BLaER1 treated with 17β-estradiol and CSF1 and Interleukin-3, amounts not matched to agents 10 nM and 100 nM (cell line): ENCODE measurements at regions not wholly inside any gene's neighbourhood (a gene's known extent, or its start where the extent isn't known, plus 50 kb on each side); places are given as distances from the start of the nearest gene placed in this dataset.

Experiments used
- H3K27ac ChIP-seq, 11 experiments: shearing (Covaris generic); formaldehyde crosslinking; 2 replicates each; pipeline ENCODE4 v1.8.1; 2022
- H3K27me3 ChIP-seq, 11 experiments: shearing (Covaris generic); formaldehyde crosslinking; 2 replicates each; pipeline ENCODE4 v1.8.1; 2022
- H3K36me3 ChIP-seq, 11 experiments: shearing (Covaris generic); formaldehyde crosslinking; 2 replicates each; pipeline ENCODE4 v1.8.1; 2022
- H3K4me1 ChIP-seq, 10 experiments: shearing (Covaris generic); formaldehyde crosslinking; 2 replicates each; pipeline ENCODE4 v1.8.1; 2022
- H3K4me2 ChIP-seq, 11 experiments: shearing (Covaris generic); formaldehyde crosslinking; 2 replicates each; pipeline ENCODE4 v1.8.1; 2022
- H3K4me3 ChIP-seq, 10 experiments: shearing (Covaris generic); formaldehyde crosslinking; 2 replicates each; pipeline ENCODE4 v1.8.1; 2022
- H3K9ac ChIP-seq, 11 experiments: shearing (Covaris generic); formaldehyde crosslinking; 2 replicates each; pipeline ENCODE4 v1.8.1; 2022
- H3K9me3 ChIP-seq, 11 experiments: shearing (Covaris generic); formaldehyde crosslinking; replicated peaks in 1 of 11; 2 replicates each; pipeline ENCODE4 v1.8.1; 2022
- H4K20me1 ChIP-seq, 11 experiments: shearing (Covaris generic); formaldehyde crosslinking; 2 replicates each; pipeline ENCODE4 v1.8.1; 2022
- Cebpa-rat ChIP-seq, 11 experiments: shearing (Covaris generic); IDR thresholded peaks; 2 replicates each; pipeline ENCODE4 v1.8.1; 2022

DNA sequence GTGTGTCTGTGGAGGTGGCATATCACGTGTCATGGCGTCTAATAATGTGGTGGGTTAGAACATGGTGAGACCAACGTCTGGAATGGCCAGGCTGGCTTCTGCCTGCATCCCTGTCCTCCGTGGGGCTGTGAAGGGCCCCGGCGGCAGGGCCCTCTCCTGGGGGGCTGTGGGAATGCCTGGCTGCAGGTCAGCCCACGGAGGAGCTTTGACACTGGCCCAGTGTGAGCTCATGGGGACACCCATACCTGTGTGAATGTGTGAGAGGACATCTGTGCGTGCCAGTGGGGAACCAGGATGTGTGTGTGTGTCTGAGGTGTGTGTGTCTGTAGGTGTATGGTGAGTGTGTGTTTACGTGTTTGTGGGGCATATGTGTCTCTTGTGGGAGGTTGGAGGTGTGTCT is 300.1 kb downstream of the TEX29 start:
- peak overlapping the region in 7 of 11 experiments; percentile 2 to 64 (median 29); a peak in 11 of 22 replicates for H3K4me2 ChIP-seq
- no peak for TF ChIP-seq Cebpa-rat (IDR thresholded peaks at IDR 0.05)
- H3K4me1 ChIP-seq: peaks cover 0 to 63% (median 42%) of the 10 kb centered on the region in 10 experiments; a peak in 15 of 20 replicates
- H3K27me3 ChIP-seq: peaks cover 0 to 29% (median 19%) of the 10 kb centered on the region in 11 experiments; a peak in 17 of 22 replicates
- no peaks in the 10 kb centered on the region for H3K36me3 ChIP-seq
- H4K20me1 ChIP-seq: no peaks in the 10 kb centered on the region
- H3K27ac ChIP-seq: no peak overlapping the region
- 0 out of 22 replicates have a peak, but pooled peaks cover 0 to 6% (median 0%) of the 10 kb centered on the region in 11 experiments for H3K9me3 ChIP-seq
- no peak overlapping the region for H3K9ac ChIP-seq
- H3K4me3 ChIP-seq: no peak overlapping the region

DNA sequence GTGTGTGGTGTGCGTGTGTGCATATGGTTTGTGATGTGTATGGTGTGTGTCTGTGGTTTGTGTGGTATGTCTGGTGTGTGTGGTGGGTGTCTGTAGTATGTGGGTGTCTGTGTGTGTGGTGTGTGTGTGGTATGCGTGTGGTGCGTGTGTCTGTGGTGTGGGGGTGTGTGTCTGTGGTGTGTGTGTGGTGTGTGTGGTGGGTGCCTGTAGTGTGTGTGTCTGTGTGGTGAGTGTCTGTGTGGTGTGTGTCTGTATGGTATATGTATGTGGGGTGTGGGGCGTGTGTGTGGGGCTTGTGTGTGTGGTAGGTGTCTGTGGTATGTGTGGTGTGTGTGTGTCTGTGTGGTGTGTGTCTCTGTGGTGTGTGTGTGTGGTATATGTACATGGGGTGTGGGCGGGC is 300.7 kb downstream of the TEX29 start:
- no peaks in the 10 kb centered on the region for H4K20me1 ChIP-seq

DNA sequence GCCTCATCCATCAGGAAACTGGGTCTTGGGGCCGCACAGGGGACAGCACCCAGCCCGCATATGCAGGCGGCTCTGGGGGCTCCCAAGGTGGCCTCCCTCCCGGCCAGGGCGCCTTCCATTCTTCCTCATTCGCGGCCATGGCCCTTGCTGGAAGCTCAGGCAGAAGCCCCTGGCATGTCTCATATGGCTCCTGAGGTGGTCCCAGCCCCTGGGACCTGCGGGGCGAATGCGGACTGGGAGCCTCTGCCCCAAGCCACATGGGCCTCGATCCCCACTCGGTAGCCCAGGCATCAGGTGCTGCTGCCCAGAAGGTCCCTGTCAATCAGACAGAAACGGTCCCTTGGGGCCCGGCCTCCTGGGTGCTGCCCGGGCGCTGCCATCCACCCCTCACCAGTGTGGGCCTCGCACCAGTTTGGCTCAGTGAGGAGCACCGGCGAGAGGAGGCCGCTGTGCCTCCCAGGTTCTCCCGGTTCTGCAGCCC is 301.6 kb downstream of the TEX29 start:
- H3K4me1 ChIP-seq: peaks cover 0 to 73% (median 51%) of the 10 kb centered on the region in 10 experiments; a peak in 15 of 20 replicates
- peaks cover 0 to 29% (median 19%) of the 10 kb centered on the region in 11 experiments; a peak in 17 of 22 replicates for H3K27me3 ChIP-seq
- H3K9ac ChIP-seq: no peak overlapping the region
- no peak overlapping the region for H3K4me3 ChIP-seq
- H3K9me3 ChIP-seq: 0 out of 22 replicates have a peak, but pooled peaks cover 0 to 6% (median 0%) of the 10 kb centered on the region in 11 experiments
- no peaks in the 10 kb centered on the region for H3K36me3 ChIP-seq
- peak overlapping the region in 3 of 11 experiments; percentile 20 to 42 (median 41); a peak in 5 of 22 replicates for H3K27ac ChIP-seq
- H4K20me1 ChIP-seq: no peaks in the 10 kb centered on the region
- no peak for TF ChIP-seq Cebpa-rat (IDR thresholded peaks at IDR 0.05)
- H3K4me2 ChIP-seq: peak overlapping the region in 5 of 11 experiments; percentile 12 to 41 (median 32); a peak in 5 of 22 replicates

More for the DNA sequence above, 300.7 kb downstream of the TEX29 start:
- Histone ChIP-seq H3K36me3 (no peaks in the 10 kb centered on the region), H3K4me2 (no peak overlapping the region; a peak in 1 of 22 replicates), H3K27me3 (peaks cover 0 to 29% (median 19%) of the 10 kb centered on the region in 11 experiments; a peak in 17 of 22 replicates), H3K4me1 (peaks cover 0 to 68% (median 48%) of the 10 kb centered on the region in 10 experiments; a peak in 15 of 20 replicates), H3K9me3 (0 out of 22 replicates have a peak, but pooled peaks cover 0 to 6% (median 0%) of the 10 kb centered on the region in 11 experiments), H3K4me3 (no peak overlapping the region), H3K9ac (no peak overlapping the region), H3K27ac (peak overlapping the region in 1 of 11 experiments; percentile 42; a peak in 1 of 22 replicates)
- TF ChIP-seq Cebpa-rat (IDR thresholded peaks at IDR 0.05): no peak

DNA sequence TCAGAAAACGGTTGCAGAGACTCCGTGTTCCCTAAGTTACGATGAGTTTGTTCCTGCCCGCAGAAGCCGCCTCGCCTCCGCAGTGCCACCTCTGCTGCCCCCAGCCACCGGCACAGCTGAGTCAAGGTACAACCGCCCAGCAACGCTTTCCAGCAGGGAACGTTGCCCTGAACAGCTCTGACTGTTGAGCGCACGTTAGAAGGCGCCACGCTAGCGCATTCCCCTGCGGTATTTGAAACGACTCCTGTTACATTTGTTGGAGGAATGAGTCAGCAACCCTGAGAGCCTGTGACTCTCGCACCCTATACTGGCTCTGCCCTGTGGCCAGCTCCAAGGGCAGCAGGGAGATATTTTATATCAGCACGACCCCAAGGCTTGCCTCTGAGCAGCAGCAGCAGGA is 302.8 kb downstream of the TEX29 start:
- Histone ChIP-seq H3K4me1 (peaks cover 0 to 73% (median 51%) of the 10 kb centered on the region in 10 experiments; a peak in 15 of 20 replicates), H4K20me1 (no peaks in the 10 kb centered on the region), H3K27ac (peak overlapping the region in 4 of 11 experiments; percentile 1 to 53 (median 34); a peak in 5 of 22 replicates), H3K9me3 (0 out of 22 replicates have a peak, but pooled peaks cover 0 to 6% (median 0%) of the 10 kb centered on the region in 11 experiments), H3K4me2 (peak overlapping the region in 9 of 11 experiments; percentile 44 to 72 (median 66); a peak in 16 of 22 replicates), H3K27me3 (peaks cover 0 to 27% (median 19%) of the 10 kb centered on the region in 11 experiments; a peak in 17 of 22 replicates), H3K4me3 (no peak overlapping the region), H3K36me3 (no peaks in the 10 kb centered on the region), H3K9ac (no peak overlapping the region)
- TF ChIP-seq Cebpa-rat (IDR thresholded peaks at IDR 0.05): no peak

DNA sequence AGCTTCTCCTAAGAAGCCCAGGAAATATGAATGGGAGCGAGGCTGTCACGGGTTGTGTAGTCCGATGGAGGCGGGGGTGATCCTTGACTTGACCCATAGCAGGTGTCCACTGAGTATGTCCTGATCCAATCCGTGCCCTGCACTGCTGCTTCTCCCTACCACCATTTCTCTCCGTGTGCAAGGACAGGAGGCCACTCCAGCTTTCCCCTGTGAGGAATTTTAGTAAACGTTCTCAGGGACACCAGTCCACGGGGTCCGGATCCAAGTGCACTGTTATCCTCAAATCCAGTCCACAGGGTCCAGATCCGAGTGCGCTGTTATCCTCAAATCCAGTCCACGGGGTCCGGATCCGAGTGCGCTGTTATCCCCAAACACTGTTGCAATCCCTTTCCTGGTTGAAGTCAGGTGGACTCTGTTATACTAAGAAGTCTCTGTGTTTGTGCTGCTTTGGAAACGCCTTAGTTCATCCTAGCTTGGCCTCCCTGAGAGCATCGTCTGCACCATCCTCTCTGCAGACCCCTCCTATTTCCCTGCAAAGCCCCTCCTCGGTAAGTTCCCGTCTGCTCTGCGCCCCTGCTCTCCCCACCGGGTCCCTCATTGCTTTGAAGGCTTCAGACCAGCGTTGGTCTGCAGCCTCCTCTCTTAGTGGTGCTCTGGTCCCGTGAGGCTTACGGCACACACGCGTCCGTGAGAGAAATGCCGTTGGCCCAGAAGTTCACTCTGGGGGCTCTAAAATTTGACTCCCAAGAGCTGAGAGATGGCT is 303.5 kb downstream of the TEX29 start:
- no peak for TF ChIP-seq Cebpa-rat (IDR thresholded peaks at IDR 0.05)
- Histone ChIP-seq H3K9me3 (0 out of 22 replicates have a peak, but pooled peaks cover 0 to 6% (median 0%) of the 10 kb centered on the region in 11 experiments), H3K4me1 (peaks cover 0 to 66% (median 44%) of the 10 kb centered on the region in 10 experiments; a peak in 15 of 20 replicates), H3K9ac (no peak overlapping the region; a peak in 1 of 22 replicates), H3K27ac (peak overlapping the region in 4 of 11 experiments; percentile 1 to 53 (median 34); a peak in 5 of 22 replicates), H3K4me2 (peak overlapping the region in 9 of 11 experiments; percentile 44 to 72 (median 66); a peak in 18 of 22 replicates), H4K20me1 (no peaks in the 10 kb centered on the region), H3K4me3 (no peak overlapping the region), H3K27me3 (peaks cover 0 to 20% (median 12%) of the 10 kb centered on the region in 11 experiments; a peak in 15 of 22 replicates), H3K36me3 (no peaks in the 10 kb centered on the region)

DNA sequence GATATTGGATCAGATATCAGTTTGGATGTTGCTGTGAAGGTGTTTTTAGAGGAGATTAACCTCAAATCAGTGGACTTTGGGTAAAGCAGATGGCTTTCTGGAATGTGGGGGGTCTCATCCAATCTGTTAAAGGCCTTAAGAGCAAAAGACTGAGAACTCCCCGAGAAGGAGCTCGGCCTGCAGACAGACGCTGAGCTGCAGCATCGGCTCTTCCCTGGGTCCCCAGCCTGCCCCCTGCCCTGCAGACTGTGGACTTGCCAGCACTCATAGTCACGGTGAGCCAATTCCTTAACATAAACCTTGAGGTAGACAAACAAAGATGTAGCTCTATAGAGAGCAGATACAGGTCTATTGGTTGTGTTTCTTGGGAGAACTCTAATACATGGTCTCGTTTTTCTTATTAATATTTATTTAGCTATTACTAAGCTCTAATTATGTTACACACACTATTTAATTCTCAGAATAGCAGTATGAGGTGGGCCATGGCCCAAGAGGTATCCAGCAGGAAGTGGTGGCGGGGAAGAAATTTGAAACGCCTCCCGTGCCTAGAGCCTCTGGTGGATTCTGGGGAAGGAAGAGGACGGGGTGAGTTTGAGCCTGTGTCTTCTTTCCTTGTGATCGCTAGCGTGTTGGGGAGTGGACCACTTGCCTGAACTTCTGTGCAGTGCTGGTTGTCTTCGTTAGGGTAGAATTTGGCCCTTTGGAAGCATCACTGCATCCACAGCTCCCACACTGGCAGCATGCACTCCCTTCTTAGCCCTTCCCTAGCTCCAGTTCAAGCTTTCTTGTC is 305.3 kb downstream of the TEX29 start:
- no peak overlapping the region for H3K4me3 ChIP-seq
- 0 out of 22 replicates have a peak, but pooled peaks cover 0 to 6% (median 0%) of the 10 kb centered on the region in 11 experiments for H3K9me3 ChIP-seq
- peak overlapping the region in 7 of 11 experiments; percentile 25 to 72 (median 62); a peak in 15 of 22 replicates for H3K4me2 ChIP-seq
- TF ChIP-seq Cebpa-rat (IDR thresholded peaks at IDR 0.05): no peak
- no peak overlapping the region for H3K9ac ChIP-seq
- H4K20me1 ChIP-seq: no peaks in the 10 kb centered on the region
- H3K36me3 ChIP-seq: no peaks in the 10 kb centered on the region
- peaks cover 0 to 8% (median 0%) of the 10 kb centered on the region in 11 experiments; a peak in 1 of 22 replicates for H3K27me3 ChIP-seq
- H3K4me1 ChIP-seq: peaks cover 0 to 49% (median 34%) of the 10 kb centered on the region in 10 experiments; a peak in 15 of 20 replicates
- H3K27ac ChIP-seq: no peak overlapping the region

DNA sequence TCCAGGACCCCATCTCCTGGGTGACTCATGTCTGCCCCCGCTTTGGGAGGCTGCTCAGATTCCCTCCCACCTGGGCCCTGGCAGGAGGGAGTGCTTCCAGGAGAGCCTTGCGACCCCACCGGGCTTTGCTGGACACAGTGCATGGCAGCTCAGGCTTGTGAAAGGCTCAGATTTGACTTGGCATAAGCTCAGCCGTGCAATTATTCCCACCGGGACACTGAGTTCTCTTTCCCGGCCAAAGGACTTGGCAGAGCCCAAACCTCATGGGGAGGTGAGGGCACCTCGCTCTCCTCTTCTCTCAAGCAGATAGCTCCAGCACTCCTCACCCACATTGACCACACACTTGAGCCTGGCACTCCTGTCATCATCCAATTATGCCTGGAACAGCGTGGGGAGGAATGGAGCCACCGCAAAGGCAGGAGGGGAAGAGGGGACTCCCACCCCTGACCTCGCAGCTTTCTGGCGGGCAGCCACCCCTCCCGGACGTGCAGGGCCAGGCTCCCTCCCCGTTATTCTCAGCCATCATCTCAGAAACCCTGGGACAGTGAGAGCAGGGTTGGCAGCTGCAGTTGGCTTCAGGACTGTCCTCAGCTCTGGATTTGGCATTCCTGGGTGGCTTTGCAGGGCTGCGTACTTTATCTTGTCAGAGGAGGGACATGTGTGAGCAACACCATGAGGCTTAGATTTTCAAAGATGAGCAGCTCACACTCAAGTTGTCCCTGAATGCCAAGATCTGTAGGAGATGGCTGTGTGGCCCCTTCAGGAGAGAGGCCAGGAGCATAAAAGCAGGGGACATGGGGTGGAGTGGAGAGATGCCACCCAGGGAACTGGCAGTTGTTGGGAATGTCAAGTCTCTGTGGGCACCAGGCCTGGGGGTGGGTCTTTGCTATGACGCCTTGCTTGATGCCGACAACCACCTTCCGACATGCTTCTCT is 306.2 kb downstream of the TEX29 start:
- Histone ChIP-seq H3K4me3 (no peak overlapping the region), H3K36me3 (no peaks in the 10 kb centered on the region), H3K9ac (no peak overlapping the region), H4K20me1 (no peaks in the 10 kb centered on the region), H3K27me3 (peaks cover 0 to 8% (median 0%) of the 10 kb centered on the region in 11 experiments; a peak in 1 of 22 replicates), H3K27ac (no peak overlapping the region), H3K9me3 (0 out of 22 replicates have a peak, but pooled peaks cover 0 to 6% (median 0%) of the 10 kb centered on the region in 11 experiments), H3K4me1 (peaks cover 0 to 47% (median 34%) of the 10 kb centered on the region in 10 experiments; a peak in 15 of 20 replicates), H3K4me2 (peak overlapping the region in 7 of 11 experiments; percentile 25 to 72 (median 62); a peak in 14 of 22 replicates)
- TF ChIP-seq Cebpa-rat (IDR thresholded peaks at IDR 0.05): no peak
